IMR-90 (cell line): ENCODE measurements at regions not wholly inside any gene's neighbourhood (a gene's known extent, or its start where the extent isn't known, plus 50 kb on each side); places are given as distances from the start of the nearest gene placed in this dataset.
A peak's percentile ranks its signal among the peaks of the same experiment; 100 is the strongest.

Experiments
- ATAC-seq: fragments of 200-7000 bp; cut with Tn5 transposase; 2 replicates; pipeline ENCODE4 v1.9.1; 2020; ENCODE audit warnings: low read depth, mild to moderate bottlenecking, moderate library complexity
- BruUV-seq: library from RNA; stranded (reverse); fragments of 400-500 nt; replicated peaks from 2 replicates; lab custom pipeline; 2021; lab: Mats Ljungman, UMichigan
- CTCF ChIA-PET: fragments of 300-600 bp; formaldehyde crosslinking; extraction: SDS; loops from one replicate; lab custom pipeline; 2021; ENCODE audit warnings: antibody characterized with exemption; lab: Yijun Ruan, JAX
- POLR2A ChIA-PET: fragments of 300-600 bp; sonication (Branson Sonifier 250); formaldehyde crosslinking; loops from one replicate; lab custom pipeline; 2022; ENCODE audit warnings: antibody characterized with exemption; ENCODE audit not compliant: unreplicated experiment; lab: Charles Lee
- DNase-seq: peaks from one replicate; pipeline ENCODE4 v3.0.0; 2013
- H2AFZ ChIP-seq: replicated peaks from 2 replicates; pipeline ENCODE3; 2013; ENCODE audit warnings: low read length, mild to moderate bottlenecking; ENCODE audit not compliant: poor library complexity
- H2AK5ac ChIP-seq: 2 replicates; pipeline ENCODE4 v1.6.1; 2013; ENCODE audit warnings: low read depth, low read length, inconsistent platforms
- H2AK9ac ChIP-seq: replicated peaks from 2 replicates; pipeline ENCODE3; 2013; ENCODE audit warnings: mild to moderate bottlenecking, low read depth, low read length, moderate library complexity; ENCODE audit not compliant: poor library complexity
- H2BK120ac ChIP-seq: 2 replicates; pipeline ENCODE4 v1.6.1; 2013; ENCODE audit warnings: low read depth, low read length, inconsistent platforms
- H2BK15ac ChIP-seq: 3 replicates; pipeline ENCODE4 v1.6.1; 2013; ENCODE audit warnings: low read depth, low read length, inconsistent platforms
- H2BK20ac ChIP-seq: 2 replicates; pipeline ENCODE4 v1.6.1; 2013; ENCODE audit warnings: low read depth, mild to moderate bottlenecking, inconsistent platforms, low read length, moderate library complexity
- H2BK5ac ChIP-seq: 2 replicates; pipeline ENCODE4 v1.6.1; 2013; ENCODE audit warnings: mild to moderate bottlenecking, low read depth, low read length, inconsistent platforms; ENCODE audit not compliant: poor library complexity, severe bottlenecking
- H3K14ac ChIP-seq: replicated peaks from 2 replicates; pipeline ENCODE4 v1.6.1; 2013; ENCODE audit warnings: low read depth, low read length, inconsistent platforms
- H3K18ac ChIP-seq: 2 replicates; pipeline ENCODE4 v1.6.1; 2013; ENCODE audit warnings: low read depth, low read length, control low read depth
- H3K23ac ChIP-seq: 2 replicates; pipeline ENCODE4 v1.6.1; 2013; ENCODE audit warnings: low read depth, low read length, inconsistent platforms
- H3K27ac ChIP-seq: 2 replicates; pipeline ENCODE4 v1.5.1; 2013; ENCODE audit warnings: mild to moderate bottlenecking, control low read depth, low read length; ENCODE audit not compliant: insufficient read depth
- H3K27me3 ChIP-seq: 2 replicates; pipeline ENCODE4 v1.6.1; 2013; ENCODE audit warnings: low read length; ENCODE audit not compliant: control insufficient read depth, insufficient read depth
- H3K36me3 ChIP-seq: 2 replicates; pipeline ENCODE4 v1.6.1; 2013; ENCODE audit warnings: low read length, mixed read lengths; ENCODE audit not compliant: control insufficient read depth, insufficient read depth
- H3K4ac ChIP-seq: 2 replicates; pipeline ENCODE4 v1.6.1; 2013; ENCODE audit warnings: low read depth, low read length, inconsistent platforms
- H3K4me1 ChIP-seq: 2 replicates; pipeline ENCODE4 v1.6.1; 2013; ENCODE audit warnings: low read length, mixed read lengths; ENCODE audit not compliant: control insufficient read depth, insufficient read depth
- H3K4me2 ChIP-seq: 2 replicates; pipeline ENCODE4 v1.6.1; 2013; ENCODE audit warnings: low read depth, mild to moderate bottlenecking, control low read depth, low read length, moderate library complexity
- H3K4me3 ChIP-seq: 2 replicates; pipeline ENCODE4 v1.5.1; 2013; ENCODE audit warnings: low read depth, mild to moderate bottlenecking, control low read depth, low read length, moderate library complexity; ENCODE audit not compliant: insufficient read depth
- H3K56ac ChIP-seq: 2 replicates; pipeline ENCODE4 v1.6.1; 2013; ENCODE audit warnings: low read length, inconsistent platforms; ENCODE audit not compliant: insufficient read depth; ENCODE audit errors: extremely low read depth
- H3K79me1 ChIP-seq, 2 experiments: 2 replicates each; pipeline ENCODE4 v1.6.1; 2013; ENCODE audit warnings: low read length in 2 of 2, inconsistent platforms in 1 of 2, low read depth in 1 of 2
- H3K9ac ChIP-seq: 2 replicates; pipeline ENCODE4 v1.6.1; 2013; ENCODE audit warnings: low read depth, low read length, control low read depth
- H3K9me1 ChIP-seq: 2 replicates; pipeline ENCODE4 v1.6.1; 2013; ENCODE audit warnings: low read length, inconsistent platforms; ENCODE audit not compliant: insufficient read depth
- H3K9me3 ChIP-seq: 2 replicates; pipeline ENCODE4 v1.6.1; 2013; ENCODE audit warnings: low read length; ENCODE audit not compliant: control insufficient read depth, insufficient read depth
- H4K20me1 ChIP-seq: 2 replicates; pipeline ENCODE4 v1.6.1; 2013; ENCODE audit warnings: low read length, inconsistent platforms; ENCODE audit not compliant: insufficient read depth
- H4K5ac ChIP-seq: 2 replicates; pipeline ENCODE4 v1.6.1; 2013; ENCODE audit warnings: mild to moderate bottlenecking, low read depth, low read length, control low read depth
- H4K8ac ChIP-seq, 2 experiments: 2 replicates each; pipeline ENCODE4 v1.6.1; 2013; ENCODE audit warnings: low read depth in 2 of 2, low read length in 2 of 2, control low read depth in 1 of 2, inconsistent platforms in 1 of 2
- H4K91ac ChIP-seq: 2 replicates; pipeline ENCODE4 v1.6.1; 2013; ENCODE audit warnings: low read depth, low read length, inconsistent platforms; ENCODE audit not compliant: insufficient read depth
- BHLHE40 ChIP-seq: fragments of 150-350 bp; IDR thresholded peaks from 2 replicates; pipeline ENCODE4 v1.6.1; 2016; ENCODE audit warnings: mild to moderate bottlenecking, low read depth, low read length
- CEBPB ChIP-seq: IDR thresholded peaks from 2 replicates; pipeline ENCODE4 v1.6.1; 2012; ENCODE audit warnings: low read depth, low read length, improper control_type of control experiment
- CHD1 ChIP-seq: IDR thresholded peaks from 2 replicates; pipeline ENCODE4 v1.6.1; 2012; ENCODE audit warnings: low read depth, low read length, improper control_type of control experiment
- CTCF ChIP-seq: conservative IDR thresholded peaks from 2 replicates; pipeline ENCODE4 v1.5.1; 2012; ENCODE audit warnings: mild to moderate bottlenecking, low read depth, low read length, improper control_type of control experiment
- FOS ChIP-seq: fragments of 150-350 bp; IDR thresholded peaks from 2 replicates; pipeline ENCODE4 v1.6.1; 2016; ENCODE audit warnings: low read depth, low read length
- MAZ ChIP-seq: IDR thresholded peaks from 2 replicates; pipeline ENCODE4 v1.6.1; 2012; ENCODE audit warnings: low read depth, mild to moderate bottlenecking, low read length, improper control_type of control experiment, moderate library complexity, borderline replicate concordance
- MXI1 ChIP-seq: IDR thresholded peaks from 2 replicates; pipeline ENCODE4 v1.6.1; 2012; ENCODE audit warnings: low read depth, mild to moderate bottlenecking, low read length, moderate library complexity, borderline replicate concordance
- NFE2L2 ChIP-seq: fragments of 150-350 bp; IDR thresholded peaks from 2 replicates; pipeline ENCODE4 v1.6.1; 2016; ENCODE audit warnings: low read depth, mild to moderate bottlenecking, low read length
- POLR2A ChIP-seq: IDR thresholded peaks from 2 replicates; pipeline ENCODE4 v1.6.1; 2012; ENCODE audit warnings: mild to moderate bottlenecking, low read depth, low read length
- RCOR1 ChIP-seq: IDR thresholded peaks from 2 replicates; pipeline ENCODE4 v1.6.1; 2012; ENCODE audit warnings: mild to moderate bottlenecking, low read length, improper control_type of control experiment; ENCODE audit not compliant: insufficient replicate concordance
- RFX5 ChIP-seq: IDR thresholded peaks from 2 replicates; pipeline ENCODE4 v1.8.0; 2012; ENCODE audit warnings: low read depth, mild to moderate bottlenecking, low read length, moderate library complexity
- SMC3 ChIP-seq: fragments of 150-350 bp; IDR thresholded peaks from 2 replicates; pipeline ENCODE4 v1.6.1; 2016; ENCODE audit warnings: low read depth, mild to moderate bottlenecking, antibody characterized with exemption, low read length, moderate library complexity
- USF2 ChIP-seq: fragments of 150-350 bp; IDR thresholded peaks from 2 replicates; pipeline ENCODE4 v1.6.1; 2017; ENCODE audit warnings: mild to moderate bottlenecking, antibody characterized with exemption, low read length, low read depth
- WGBS, 2 experiments: methylation state at CpG; one replicate each; pipeline versions ENCODE4 v1.1.5 to v1.1.7; 2013; ENCODE audit warnings: missing lambda C conversion rate in 2 of 2; ENCODE audit not compliant: insufficient read length in 1 of 2; ENCODE audit errors: extremely low coverage in 2 of 2; 5-methylcytosine and 5-hydroxymethylcytosine counted together
- dilution Hi-C: fragments of 300-500 bp; cut with HindIII; formaldehyde crosslinking; loops from one replicate; pipeline ENCODE4 v1.14.3; 2018; ENCODE audit warnings: low sequenced_read_pairs; ENCODE audit not compliant: unreplicated experiment
- in situ Hi-C: fragments of 300-500 bp; cut with MboI; formaldehyde crosslinking; loops from 3 replicates; pipeline ENCODE4 v1.14.3; 2019; ENCODE audit warnings: low sequenced_read_pairs, inconsistent platforms, mixed read lengths
- intact Hi-C: fragments of 100-400 bp; cut with micrococcal nuclease; formaldehyde crosslinking; loops from 2 replicates; pipeline ENCODE4 v1.10.0; 2022
- TF ChIP-seq, protein P1 (sequence below): fragments of 150-350 bp; IDR thresholded peaks from 2 replicates; pipeline ENCODE4 v1.6.1; 2016; ENCODE audit warnings: low read depth, mild to moderate bottlenecking, low read length, moderate library complexity, borderline replicate concordance

- H2AFZ ChIP-seq = peak overlapping the region; percentile 56
- H3K4me3 ChIP-seq = no peak overlapping the region
- CTCF ChIA-PET = interaction anchor here (0.5 kb wide), 1 partner anchor 779 kb away, joined by 3 read pairs; no protein-coding TSS in a partner anchor
- intact Hi-C loops = no loop called here
- no peak overlapping the region for H2BK120ac ChIP-seq
- no peaks in the 10 kb centered on the region for H4K20me1 ChIP-seq
- no peak overlapping the region for H3K18ac ChIP-seq
- no peak overlapping the region for H4K8ac ChIP-seq
- DNase-seq (no peak), ATAC-seq (no peak)
- no peak overlapping the region for H2BK5ac ChIP-seq
- BruUV-seq = no TSS peak
- H4K91ac ChIP-seq = no peak overlapping the region
- no peak overlapping the region for H3K4ac ChIP-seq
- H3K9me3 ChIP-seq = no peaks in the 10 kb centered on the region; the same call in 1 of the 2 replicates
- no peak for TF ChIP-seq BHLHE40
- TF ChIP-seq POLR2A = no peak
- TF ChIP-seq CEBPB = no peak
- no peak for TF ChIP-seq RFX5
- no peak for TF ChIP-seq RCOR1
- no peak for TF ChIP-seq SMC3
- TF ChIP-seq MXI1 = no peak
- TF ChIP-seq NFE2L2 = no peak
- TF ChIP-seq MAZ = no peak
- TF ChIP-seq USF2 = no peak
- TF ChIP-seq CTCF = no peak
- TF ChIP-seq CHD1 = no peak
- no peak for TF ChIP-seq FOS
- TF ChIP-seq, protein P1, sequence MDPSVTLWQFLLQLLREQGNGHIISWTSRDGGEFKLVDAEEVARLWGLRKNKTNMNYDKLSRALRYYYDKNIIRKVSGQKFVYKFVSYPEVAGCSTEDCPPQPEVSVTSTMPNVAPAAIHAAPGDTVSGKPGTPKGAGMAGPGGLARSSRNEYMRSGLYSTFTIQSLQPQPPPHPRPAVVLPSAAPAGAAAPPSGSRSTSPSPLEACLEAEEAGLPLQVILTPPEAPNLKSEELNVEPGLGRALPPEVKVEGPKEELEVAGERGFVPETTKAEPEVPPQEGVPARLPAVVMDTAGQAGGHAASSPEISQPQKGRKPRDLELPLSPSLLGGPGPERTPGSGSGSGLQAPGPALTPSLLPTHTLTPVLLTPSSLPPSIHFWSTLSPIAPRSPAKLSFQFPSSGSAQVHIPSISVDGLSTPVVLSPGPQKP = no peak
- H3K56ac ChIP-seq = no peak overlapping the region
- H2AK5ac ChIP-seq = no peak overlapping the region
- no peaks in the 10 kb centered on the region for H3K36me3 ChIP-seq
- WGBS, 2 experiments = 60% methylated on average over 2 of the region's 32 CpGs; no CpG with 5 or more reads in 1 of the 2 experiments
- no peaks in the 10 kb centered on the region for H3K79me1 ChIP-seq
- H3K14ac ChIP-seq = no peak overlapping the region
- no peak overlapping the region for H3K9ac ChIP-seq
- no peak overlapping the region for H2BK15ac ChIP-seq
- in situ Hi-C loops = no loop called here
- no peaks in the 10 kb centered on the region for H3K27me3 ChIP-seq
- dilution Hi-C loops = no loop called here
- H3K4me1 ChIP-seq = no peaks in the 10 kb centered on the region
- no peaks in the 10 kb centered on the region for H3K9me1 ChIP-seq
- no peak overlapping the region for H3K23ac ChIP-seq
- POLR2A ChIA-PET = no interaction called here
- no peak overlapping the region for H3K27ac ChIP-seq
- no peak overlapping the region for H2AK9ac ChIP-seq
- no peak overlapping the region for H3K4me2 ChIP-seq
- H4K5ac ChIP-seq = no peak overlapping the region
- H2BK20ac ChIP-seq = no peak overlapping the region
These were observed 1119.0 kb downstream of the NAALADL2 start for GRCh38 chr3:175977968-175978752.
